Hepatocyte (in vitro differentiated cells): ENCODE measurements at regions not wholly inside any gene's neighbourhood (a gene's known extent, or its start where the extent isn't known, plus 50 kb on each side); places are given as distances from the start of the nearest gene placed in this dataset.

ENCODE experiments used
- DNase-seq: peaks from one replicate; pipeline ENCODE4 v3.0.0-alpha.2; 2016; ENCODE audit warnings: low spot score
- H2AFZ ChIP-seq: fragments of 200-600 bp; sonication (generic); 2 replicates; pipeline ENCODE4 v1.6.0; 2016; ENCODE audit warnings: antibody characterized with exemption, mild to moderate bottlenecking
- H3K27ac ChIP-seq: fragments of 200-600 bp; sonication (generic); 2 replicates; pipeline ENCODE4 v1.5.1; 2016; ENCODE audit warnings: mild to moderate bottlenecking
- H3K27me3 ChIP-seq: fragments of 200-600 bp; sonication (generic); 2 replicates; pipeline ENCODE4 v1.6.1; 2016
- H3K36me3 ChIP-seq: fragments of 200-600 bp; sonication (generic); replicated peaks from 2 replicates; pipeline ENCODE4 v1.5.1; 2016; ENCODE audit warnings: low read depth; ENCODE audit not compliant: insufficient read depth
- H3K4me1 ChIP-seq: fragments of 200-600 bp; sonication (generic); 2 replicates; pipeline ENCODE4 v1.5.1; 2016; ENCODE audit warnings: mild to moderate bottlenecking, moderate library complexity; ENCODE audit not compliant: insufficient read depth
- H3K4me2 ChIP-seq: fragments of 200-600 bp; sonication (generic); 2 replicates; pipeline ENCODE4 v1.6.0; 2016
- H3K4me3 ChIP-seq: fragments of 200-600 bp; sonication (generic); 2 replicates; pipeline ENCODE4 v1.5.1; 2016; ENCODE audit warnings: mild to moderate bottlenecking
- H3K79me2 ChIP-seq: fragments of 200-600 bp; sonication (generic); 2 replicates; pipeline ENCODE4 v1.6.0; 2017; ENCODE audit warnings: mild to moderate bottlenecking
- H3K9me2 ChIP-seq: fragments of 200-600 bp; sonication (generic); replicated peaks from 2 replicates; pipeline ENCODE4 v1.6.0; 2017; ENCODE audit warnings: mild to moderate bottlenecking; ENCODE audit not compliant: insufficient read depth
- H3K9me3 ChIP-seq: fragments of 200-600 bp; sonication (generic); 2 replicates; pipeline ENCODE4 v1.5.1; 2016; ENCODE audit warnings: low read depth, mild to moderate bottlenecking
- H4K20me1 ChIP-seq: fragments of 200-600 bp; sonication (generic); 2 replicates; pipeline ENCODE4 v1.6.0; 2016; ENCODE audit warnings: mild to moderate bottlenecking; ENCODE audit not compliant: insufficient read depth, poor library complexity, severe bottlenecking
- EZH2 ChIP-seq: fragments of 200-600 bp; sonication (generic); IDR thresholded peaks from 2 replicates; pipeline ENCODE4 v1.6.1; 2016; ENCODE audit warnings: antibody characterized with exemption, mild to moderate bottlenecking, borderline replicate concordance
- EZH2phosphoT487 ChIP-seq: fragments of 200-600 bp; sonication (generic); IDR thresholded peaks from one replicate; pipeline ENCODE4 v1.6.1; 2018; ENCODE audit warnings: antibody characterized with exemption, mild to moderate bottlenecking, low read depth, moderate library complexity; ENCODE audit not compliant: unreplicated experiment, severe bottlenecking
- WGBS: methylation state at CpG from one replicate; pipeline ENCODE4 v1.1.6; 2016; ENCODE audit warnings: low lambda C conversion rate; ENCODE audit errors: missing lambda C conversion rate; 5-methylcytosine and 5-hydroxymethylcytosine counted together
- TF ChIP-seq, protein P1 (sequence below): fragments of 200-600 bp; sonication (generic); IDR thresholded peaks from 2 replicates; pipeline ENCODE4 v1.5.1; 2016; ENCODE audit warnings: antibody characterized with exemption, mild to moderate bottlenecking; ENCODE audit not compliant: poor library complexity

DNA sequence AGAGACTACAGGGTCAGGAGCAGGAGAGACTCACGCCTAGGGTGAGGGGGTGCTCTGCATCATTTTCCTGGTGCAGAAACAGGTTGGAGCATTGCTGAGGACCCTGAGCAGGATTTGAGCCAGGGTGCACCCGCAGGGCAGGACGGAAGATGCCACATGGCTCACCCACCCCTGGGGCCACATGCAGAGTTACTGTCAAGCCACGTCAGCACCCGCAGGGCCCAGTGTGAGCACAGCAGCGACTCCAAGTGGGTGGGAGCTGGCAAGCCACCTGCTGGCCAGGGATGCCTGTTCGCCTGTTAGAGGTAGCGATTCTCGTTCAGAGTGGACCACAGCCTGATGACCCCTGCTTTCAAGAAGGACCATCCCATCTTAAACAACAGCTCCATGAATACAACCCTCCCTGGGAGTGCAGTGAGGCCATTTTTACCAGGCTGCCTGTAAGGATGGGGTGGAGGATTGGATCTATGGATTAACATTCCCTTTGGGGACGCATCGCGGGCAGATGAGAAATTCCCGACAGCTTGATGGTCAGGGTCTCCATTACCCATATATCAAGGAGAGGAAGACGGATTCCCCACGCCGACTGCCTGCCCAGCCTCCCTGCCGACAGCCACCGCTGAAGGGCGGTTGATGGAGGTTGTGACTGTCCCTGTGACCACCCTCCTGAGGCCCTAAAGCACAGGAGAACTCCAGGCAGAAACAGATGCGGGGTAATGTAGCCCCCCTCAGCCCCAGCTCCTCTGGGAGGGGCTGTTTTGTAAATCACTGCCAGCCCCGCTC lies 101.1 kb upstream of the RET start:
- no peaks in the 10 kb centered on the region for H3K27me3 ChIP-seq
- H3K9me2 ChIP-seq, result no peaks in the 10 kb centered on the region
- 85% methylated on average over 21 of the region's 21 CpGs for WGBS

GRCh38 chr10:42976351-42977031 lies 100.4 kb upstream of the RET start:
- H3K4me1 ChIP-seq, result no peaks in the 10 kb centered on the region
- no peak overlapping the region for H2AFZ ChIP-seq
- H3K27me3 ChIP-seq, result no peaks in the 10 kb centered on the region
- H4K20me1 ChIP-seq, result no peaks in the 10 kb centered on the region
- H3K36me3 ChIP-seq, result no peaks in the 10 kb centered on the region
- no peak overlapping the region for H3K4me2 ChIP-seq
- no peak overlapping the region for H3K4me3 ChIP-seq
- H3K27ac ChIP-seq, result no peak overlapping the region
- DNase-seq, result no peak
- TF ChIP-seq EZH2 (no peak), EZH2phosphoT487 (no peak)
- TF ChIP-seq, protein P1, sequence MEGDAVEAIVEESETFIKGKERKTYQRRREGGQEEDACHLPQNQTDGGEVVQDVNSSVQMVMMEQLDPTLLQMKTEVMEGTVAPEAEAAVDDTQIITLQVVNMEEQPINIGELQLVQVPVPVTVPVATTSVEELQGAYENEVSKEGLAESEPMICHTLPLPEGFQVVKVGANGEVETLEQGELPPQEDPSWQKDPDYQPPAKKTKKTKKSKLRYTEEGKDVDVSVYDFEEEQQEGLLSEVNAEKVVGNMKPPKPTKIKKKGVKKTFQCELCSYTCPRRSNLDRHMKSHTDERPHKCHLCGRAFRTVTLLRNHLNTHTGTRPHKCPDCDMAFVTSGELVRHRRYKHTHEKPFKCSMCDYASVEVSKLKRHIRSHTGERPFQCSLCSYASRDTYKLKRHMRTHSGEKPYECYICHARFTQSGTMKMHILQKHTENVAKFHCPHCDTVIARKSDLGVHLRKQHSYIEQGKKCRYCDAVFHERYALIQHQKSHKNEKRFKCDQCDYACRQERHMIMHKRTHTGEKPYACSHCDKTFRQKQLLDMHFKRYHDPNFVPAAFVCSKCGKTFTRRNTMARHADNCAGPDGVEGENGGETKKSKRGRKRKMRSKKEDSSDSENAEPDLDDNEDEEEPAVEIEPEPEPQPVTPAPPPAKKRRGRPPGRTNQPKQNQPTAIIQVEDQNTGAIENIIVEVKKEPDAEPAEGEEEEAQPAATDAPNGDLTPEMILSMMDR, result no peak
- H3K9me3 ChIP-seq, result no peaks in the 10 kb centered on the region
- WGBS, result 86% methylated on average over 7 of the region's 7 CpGs
- H3K79me2 ChIP-seq, result no peaks in the 10 kb centered on the region
- H3K9me2 ChIP-seq, result no peaks in the 10 kb centered on the region

More for the DNA sequence above, 101.1 kb upstream of the RET start:
- no peaks in the 10 kb centered on the region for H4K20me1 ChIP-seq
- no peaks in the 10 kb centered on the region for H3K79me2 ChIP-seq
- H3K4me2 ChIP-seq, result no peak overlapping the region
- TF ChIP-seq, protein P1, result no peak
- TF ChIP-seq EZH2 (no peak), EZH2phosphoT487 (no peak)
- no peak overlapping the region for H2AFZ ChIP-seq
- no peak overlapping the region for H3K4me3 ChIP-seq
- H3K27ac ChIP-seq, result no peak overlapping the region
- no peaks in the 10 kb centered on the region for H3K4me1 ChIP-seq
- DNase-seq, result no peak
- no peaks in the 10 kb centered on the region for H3K36me3 ChIP-seq
- H3K9me3 ChIP-seq, result no peaks in the 10 kb centered on the region

- 88% methylated on average over 5 of the region's 5 CpGs for WGBS
- H3K9me3 ChIP-seq, result no peaks in the 10 kb centered on the region
- TF ChIP-seq, protein P1, result no peak
- no peak for TF ChIP-seq EZH2
- no peak for TF ChIP-seq EZH2phosphoT487
- no peaks in the 10 kb centered on the region for H3K79me2 ChIP-seq
- no peak overlapping the region for H2AFZ ChIP-seq
- no peak overlapping the region for H3K4me2 ChIP-seq
- no peaks in the 10 kb centered on the region for H3K9me2 ChIP-seq
- H4K20me1 ChIP-seq, result no peaks in the 10 kb centered on the region
- H3K27ac ChIP-seq, result no peak overlapping the region
- no peaks in the 10 kb centered on the region for H3K27me3 ChIP-seq
- H3K4me3 ChIP-seq, result no peak overlapping the region
- no peaks in the 10 kb centered on the region for H3K36me3 ChIP-seq
- DNase-seq, result no peak
- H3K4me1 ChIP-seq, result peaks cover 5% of the 10 kb centered on the region
Observed at GRCh38 chr10:42977032-42977416, 99.8 kb upstream of the RET start.
